GM20000 (cell line): ENCODE measurements at regions not wholly inside any gene's neighbourhood (a gene's known extent, or its start where the extent isn't known, plus 50 kb on each side); places are given as distances from the start of the nearest gene placed in this dataset.

Source experiments
- DNase-seq: peaks from one replicate; pipeline ENCODE4 v3.0.0; 2012; ENCODE audit warnings: low spot score
- CTCF ChIP-seq: IDR thresholded peaks from 2 replicates; pipeline ENCODE4 v1.5.1; 2012; ENCODE audit warnings: mild to moderate bottlenecking, control low read depth; ENCODE audit errors: extremely low read depth, missing control alignments

GRCh38 chr5:44486591-44486990 is 97.4 kb upstream of the FGF10 start:
- no peak for TF ChIP-seq CTCF
- DNase-seq = no peak

GRCh38 chr5:44454002-44454401 is 64.8 kb upstream of the FGF10 start:
- DNase-seq = no peak

GRCh38 chr5:44446399-44446798 is 57.2 kb upstream of the FGF10 start:
- DNase-seq = no peak
- TF ChIP-seq CTCF = no peak

More at GRCh38 chr5:44454002-44454401, 64.8 kb upstream of the FGF10 start:
- no peak for TF ChIP-seq CTCF

- DNase-seq = no peak
- no peak for TF ChIP-seq CTCF
Observed at GRCh38 chr5:44443172-44443571, 54.0 kb upstream of the FGF10 start.

GRCh38 chr5:44441460-44441859 is 52.2 kb upstream of the FGF10 start:
- DNase-seq = no peak
- no peak for TF ChIP-seq CTCF

- DNase-seq = no peak
- TF ChIP-seq CTCF = no peak
Observed at GRCh38 chr5:44440186-44440585, 51.0 kb upstream of the FGF10 start.
